ENCODE measurements at regions not wholly inside any gene's neighbourhood (a gene's known extent, or its start where the extent isn't known, plus 50 kb on each side); places are given as distances from the start of the nearest gene placed in this dataset.

DNA sequence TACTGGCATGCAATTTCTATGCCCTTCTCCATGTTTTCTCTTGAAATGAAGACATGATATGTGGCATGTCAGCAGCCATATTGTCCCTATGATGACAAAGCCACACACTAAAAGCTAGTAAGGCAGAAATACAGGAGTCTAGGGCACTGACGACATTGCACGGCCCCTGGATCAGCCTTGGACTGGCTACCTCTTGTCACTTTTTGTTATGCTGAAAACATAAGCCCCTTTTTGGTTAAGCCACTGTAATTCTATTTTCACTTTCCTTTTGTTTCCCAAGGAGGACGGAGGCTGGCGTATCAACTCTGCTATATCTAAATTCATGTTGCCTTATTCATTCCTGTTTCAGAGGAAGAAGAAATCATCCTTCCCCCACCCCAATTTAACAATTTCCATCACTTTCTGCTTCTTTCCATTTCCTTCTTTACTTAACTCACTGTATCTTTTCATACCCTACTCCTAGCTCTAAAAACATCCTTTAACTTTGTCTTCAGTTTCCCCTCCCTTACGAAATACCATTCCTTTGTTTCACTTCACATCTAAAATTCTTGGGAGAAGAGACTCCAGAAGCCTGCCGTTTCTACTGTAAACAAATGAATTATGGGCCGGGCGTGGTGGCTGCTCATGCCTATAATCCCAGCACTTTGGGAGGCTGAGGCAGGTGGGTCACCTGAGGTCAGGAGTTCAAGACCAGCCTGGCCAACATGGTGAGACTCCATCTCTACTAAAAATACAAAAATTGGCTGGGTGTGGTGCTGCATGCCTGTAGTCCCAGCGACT, 364.1 kb downstream of the PCNX1 start:
- H3K9me3 ChIP-seq (ENCODE audit: insufficient read depth, low read depth, low read length) = no peaks in the 10 kb centered on the region
- Mint-ChIP-seq H3K27ac (ENCODE audit: unreplicated experiment) (no peak overlapping the region), H3K9me3 (ENCODE audit: unreplicated experiment) (peaks cover 11% of the 10 kb centered on the region), H3K27me3 (ENCODE audit: low read depth, unreplicated experiment) (no peaks in the 10 kb centered on the region), H3K4me3 (ENCODE audit: unreplicated experiment) (no peak overlapping the region), H3K36me3 (ENCODE audit: low read depth, unreplicated experiment) (no peaks in the 10 kb centered on the region), H3K4me1 (ENCODE audit: low read depth, unreplicated experiment) (peaks cover 2% of the 10 kb centered on the region)
- H3K9ac ChIP-seq (ENCODE audit: low read length) = no peak overlapping the region
- H4K20me1 ChIP-seq (ENCODE audit: insufficient read depth, low read length) = no peaks in the 10 kb centered on the region
- H3K27me3 ChIP-seq (ENCODE audit: insufficient read depth, low read length) = no peaks in the 10 kb centered on the region
- H3K4me3 ChIP-seq (ENCODE audit: insufficient read depth, low read depth, low read length) = no peak overlapping the region
- H3K27ac ChIP-seq (ENCODE audit: low read depth, low read length) = no peak overlapping the region
- H3K36me3 ChIP-seq (ENCODE audit: insufficient read depth, low read length) = no peaks in the 10 kb centered on the region
- FAIRE-seq (no peak), DNase-seq (ENCODE audit: low read depth) (no peak)
- H3K79me2 ChIP-seq (ENCODE audit: insufficient read depth, low read length) = no peaks in the 10 kb centered on the region
- H3K4me2 ChIP-seq (ENCODE audit: low read length) = no peak overlapping the region
- TF ChIP-seq EZH2 (IDR thresholded peaks at IDR 0.05; ENCODE audit: insufficient read depth, low read length) = no peak
- TF ChIP-seq, protein P1, sequence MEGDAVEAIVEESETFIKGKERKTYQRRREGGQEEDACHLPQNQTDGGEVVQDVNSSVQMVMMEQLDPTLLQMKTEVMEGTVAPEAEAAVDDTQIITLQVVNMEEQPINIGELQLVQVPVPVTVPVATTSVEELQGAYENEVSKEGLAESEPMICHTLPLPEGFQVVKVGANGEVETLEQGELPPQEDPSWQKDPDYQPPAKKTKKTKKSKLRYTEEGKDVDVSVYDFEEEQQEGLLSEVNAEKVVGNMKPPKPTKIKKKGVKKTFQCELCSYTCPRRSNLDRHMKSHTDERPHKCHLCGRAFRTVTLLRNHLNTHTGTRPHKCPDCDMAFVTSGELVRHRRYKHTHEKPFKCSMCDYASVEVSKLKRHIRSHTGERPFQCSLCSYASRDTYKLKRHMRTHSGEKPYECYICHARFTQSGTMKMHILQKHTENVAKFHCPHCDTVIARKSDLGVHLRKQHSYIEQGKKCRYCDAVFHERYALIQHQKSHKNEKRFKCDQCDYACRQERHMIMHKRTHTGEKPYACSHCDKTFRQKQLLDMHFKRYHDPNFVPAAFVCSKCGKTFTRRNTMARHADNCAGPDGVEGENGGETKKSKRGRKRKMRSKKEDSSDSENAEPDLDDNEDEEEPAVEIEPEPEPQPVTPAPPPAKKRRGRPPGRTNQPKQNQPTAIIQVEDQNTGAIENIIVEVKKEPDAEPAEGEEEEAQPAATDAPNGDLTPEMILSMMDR (IDR thresholded peaks at IDR 0.05; ENCODE audit: insufficient read depth, low read depth, low read length) = no peak
- H3K4me1 ChIP-seq (ENCODE audit: insufficient read depth, low read length) = no peaks in the 10 kb centered on the region
- H2AFZ ChIP-seq (ENCODE audit: low read depth, low read length) = no peak overlapping the region

DNA sequence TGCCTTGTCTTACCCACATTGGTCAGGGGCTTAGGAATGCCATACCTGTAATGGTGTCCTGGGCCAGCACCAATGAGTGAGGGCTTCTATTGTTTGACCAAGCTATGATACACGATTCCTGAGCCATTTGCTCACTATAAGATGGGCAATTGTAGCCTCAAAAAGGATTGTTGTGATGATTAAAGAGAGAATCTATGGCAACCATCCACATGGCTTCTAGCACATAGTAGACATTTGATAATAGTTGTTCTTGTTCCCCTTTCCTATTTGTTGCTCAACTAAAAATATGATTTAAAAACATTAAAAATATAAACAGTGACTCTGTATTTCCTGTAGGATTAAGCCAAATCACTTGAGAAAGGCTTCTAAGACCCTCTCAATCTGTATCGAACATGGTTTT, 366.1 kb downstream of the PCNX1 start:
- H2AFZ ChIP-seq (ENCODE audit: low read depth, low read length) = no peak overlapping the region
- H3K36me3 Mint-ChIP-seq (ENCODE audit: low read depth, unreplicated experiment) = no peaks in the 10 kb centered on the region
- H3K27ac ChIP-seq (ENCODE audit: low read depth, low read length) = no peak overlapping the region
- no peak overlapping the region for H3K9ac ChIP-seq (ENCODE audit: low read length)
- FAIRE-seq = no peak
- H3K79me2 ChIP-seq (ENCODE audit: insufficient read depth, low read length) = no peaks in the 10 kb centered on the region
- TF ChIP-seq, protein P1 (IDR thresholded peaks at IDR 0.05; ENCODE audit: insufficient read depth, low read depth, low read length) = no peak
- TF ChIP-seq EZH2 (IDR thresholded peaks at IDR 0.05; ENCODE audit: insufficient read depth, low read length) = no peak
- H3K4me3 Mint-ChIP-seq (ENCODE audit: unreplicated experiment) = no peak overlapping the region
- H3K27ac Mint-ChIP-seq (ENCODE audit: unreplicated experiment) = no peak overlapping the region
- no peaks in the 10 kb centered on the region for H3K4me1 Mint-ChIP-seq (ENCODE audit: low read depth, unreplicated experiment)
- no peaks in the 10 kb centered on the region for H3K9me3 ChIP-seq (ENCODE audit: insufficient read depth, low read depth, low read length)
- H3K36me3 ChIP-seq (ENCODE audit: insufficient read depth, low read length) = no peaks in the 10 kb centered on the region
- no peak for DNase-seq (ENCODE audit: low read depth)
- H3K4me2 ChIP-seq (ENCODE audit: low read length) = no peak overlapping the region
- no peak overlapping the region for H3K4me3 ChIP-seq (ENCODE audit: insufficient read depth, low read depth, low read length)
- H3K9me3 Mint-ChIP-seq (ENCODE audit: unreplicated experiment) = peaks cover 11% of the 10 kb centered on the region
- H3K4me1 ChIP-seq (ENCODE audit: insufficient read depth, low read length) = no peaks in the 10 kb centered on the region
- H3K27me3 ChIP-seq (ENCODE audit: insufficient read depth, low read length) = no peaks in the 10 kb centered on the region
- no peaks in the 10 kb centered on the region for H4K20me1 ChIP-seq (ENCODE audit: insufficient read depth, low read length)
- H3K27me3 Mint-ChIP-seq (ENCODE audit: low read depth, unreplicated experiment) = peaks cover 2% of the 10 kb centered on the region

DNA sequence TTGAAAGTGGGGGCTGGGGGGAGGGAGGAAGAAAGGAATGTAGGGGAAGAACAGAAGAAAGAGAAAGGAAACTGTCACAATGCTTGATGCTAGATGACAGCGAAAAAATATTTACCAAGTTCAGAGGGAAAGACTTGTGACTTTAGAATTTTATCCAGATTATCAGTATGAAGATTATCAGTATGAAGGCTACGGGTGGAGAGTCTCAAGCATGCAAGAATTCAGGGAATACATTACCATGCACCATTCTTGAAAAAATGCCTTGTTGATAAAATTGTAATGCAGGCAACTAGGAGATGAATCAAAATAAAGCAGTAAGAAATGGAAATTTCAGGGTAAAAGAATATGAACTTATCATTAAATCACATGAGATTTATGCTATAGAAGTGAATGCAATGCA, 376.8 kb downstream of the PCNX1 start:
- H3K4me1 Mint-ChIP-seq (ENCODE audit: low read depth, unreplicated experiment) = peaks cover 3% of the 10 kb centered on the region
- H3K27ac Mint-ChIP-seq (ENCODE audit: unreplicated experiment) = no peak overlapping the region
- peaks cover 4% of the 10 kb centered on the region for H3K9me3 Mint-ChIP-seq (ENCODE audit: unreplicated experiment)
- Histone ChIP-seq H3K4me3 (ENCODE audit: insufficient read depth, low read depth, low read length) (no peak overlapping the region), H4K20me1 (ENCODE audit: insufficient read depth, low read length) (no peaks in the 10 kb centered on the region), H3K4me1 (ENCODE audit: insufficient read depth, low read length) (no peaks in the 10 kb centered on the region), H3K27me3 (ENCODE audit: insufficient read depth, low read length) (no peaks in the 10 kb centered on the region), H3K9me3 (ENCODE audit: insufficient read depth, low read depth, low read length) (no peaks in the 10 kb centered on the region), H2AFZ (ENCODE audit: low read depth, low read length) (no peak overlapping the region), H3K9ac (ENCODE audit: low read length) (no peak overlapping the region), H3K27ac (ENCODE audit: low read depth, low read length) (no peak overlapping the region), H3K79me2 (ENCODE audit: insufficient read depth, low read length) (no peaks in the 10 kb centered on the region), H3K4me2 (ENCODE audit: low read length) (no peak overlapping the region), H3K36me3 (ENCODE audit: insufficient read depth, low read length) (no peaks in the 10 kb centered on the region)
- H3K36me3 Mint-ChIP-seq (ENCODE audit: low read depth, unreplicated experiment) = no peaks in the 10 kb centered on the region
- H3K4me3 Mint-ChIP-seq (ENCODE audit: unreplicated experiment) = no peak overlapping the region
- FAIRE-seq = no peak
- no peaks in the 10 kb centered on the region for H3K27me3 Mint-ChIP-seq (ENCODE audit: low read depth, unreplicated experiment)
- no peak for TF ChIP-seq EZH2 (IDR thresholded peaks at IDR 0.05; ENCODE audit: insufficient read depth, low read length)
- TF ChIP-seq, protein P1 (IDR thresholded peaks at IDR 0.05; ENCODE audit: insufficient read depth, low read depth, low read length) = no peak
- no peak for DNase-seq (ENCODE audit: low read depth)
